CD8-positive, alpha-beta memory T cell (primary cell): ENCODE measurements at regions not wholly inside any gene's neighbourhood (a gene's known extent, or its start where the extent isn't known, plus 50 kb on each side); places are given as distances from the start of the nearest gene placed in this dataset.

Source experiments
- CTCF ChIA-PET: fragments of 350-600 bp; sonication (Branson Sonifier 250); formaldehyde crosslinking; loops from one replicate; lab custom pipeline; 2021; ENCODE audit warnings: antibody characterized with exemption; lab: Charles Lee
- POLR2A ChIA-PET: fragments of 350-600 bp; sonication (Branson Sonifier 250); formaldehyde crosslinking; loops from one replicate; lab custom pipeline; 2021; ENCODE audit warnings: antibody characterized with exemption; lab: Charles Lee
- DNase-seq, 5 donors: peaks; one replicate each; pipeline versions ENCODE4 v3.0.0 to v3.0.0-alpha.2; 2020 to 2022; ENCODE audit warnings: mixed read lengths in 1 of 5
- H3K27ac ChIP-seq: one replicate; pipeline ENCODE4 v1.7.0; 2013; ENCODE audit warnings: low read depth, mild to moderate bottlenecking, low read length, moderate library complexity
- H3K27me3 ChIP-seq: 2 replicates; pipeline ENCODE4 v1.7.0; 2013; ENCODE audit warnings: low read length, mild to moderate bottlenecking; ENCODE audit not compliant: insufficient read depth, poor library complexity, severe bottlenecking
- H3K36me3 ChIP-seq: 2 replicates; pipeline ENCODE4 v1.7.0; 2013; ENCODE audit warnings: mild to moderate bottlenecking, low read length, moderate library complexity; ENCODE audit not compliant: insufficient read depth
- H3K4me1 ChIP-seq: 2 replicates; pipeline ENCODE4 v1.7.0; 2013; ENCODE audit warnings: mild to moderate bottlenecking, low read length, moderate library complexity; ENCODE audit not compliant: insufficient read depth
- H3K4me3 ChIP-seq: 2 replicates; pipeline ENCODE4 v1.7.0; 2013; ENCODE audit warnings: mild to moderate bottlenecking, low read length
- H3K9me3 ChIP-seq: 2 replicates; pipeline ENCODE4 v1.7.0; 2013; ENCODE audit warnings: mild to moderate bottlenecking, low read length
- H3K27ac Mint-ChIP-seq, 8 donors: one replicate each; pipeline ENCODE4 v1.8.0; 2020 to 2021; ENCODE audit warnings: mixed read lengths in 8 of 8, mild to moderate bottlenecking in 6 of 8, inconsistent platforms in 3 of 8, moderate library complexity in 3 of 8
- H3K27me3 Mint-ChIP-seq, 2 donors: one replicate each; pipeline ENCODE4 v1.8.0; 2020 to 2021; ENCODE audit warnings: mixed read lengths in 2 of 2, mild to moderate bottlenecking in 1 of 2, moderate library complexity in 1 of 2
- H3K36me3 Mint-ChIP-seq, 3 donors: one replicate each; pipeline ENCODE4 v1.8.0; 2020 to 2021; ENCODE audit warnings: mixed read lengths in 3 of 3, inconsistent platforms in 1 of 3, mild to moderate bottlenecking in 1 of 3
- H3K4me1 Mint-ChIP-seq, 3 donors: one replicate each; pipeline ENCODE4 v1.8.0; 2020 to 2021; ENCODE audit warnings: mixed read lengths in 3 of 3, inconsistent platforms in 1 of 3, mild to moderate bottlenecking in 1 of 3
- H3K4me3 Mint-ChIP-seq, 7 donors: one replicate each; pipeline ENCODE4 v1.8.0; 2020 to 2021; ENCODE audit warnings: mixed read lengths in 7 of 7, mild to moderate bottlenecking in 6 of 7, moderate library complexity in 4 of 7, inconsistent platforms in 2 of 7
- H3K9me3 Mint-ChIP-seq, 5 donors: one replicate each; pipeline ENCODE4 v1.8.0; 2020 to 2022; ENCODE audit warnings: mixed read lengths in 5 of 5, mild to moderate bottlenecking in 3 of 5, moderate library complexity in 2 of 5, inconsistent platforms in 1 of 5

GRCh38 chrX:39675619-39676018 lies 422.1 kb downstream of the BCOR start:
- POLR2A ChIA-PET, result no interaction called here
- Mint-ChIP-seq H3K4me3 (no peak overlapping the region), H3K27me3 (peaks cover 5% of the 10 kb centered on the region in 2 donors), H3K36me3 (no peaks in the 10 kb centered on the region), H3K9me3 (no peaks in the 10 kb centered on the region), H3K4me1 (no peaks in the 10 kb centered on the region), H3K27ac (no peak overlapping the region)
- no peaks in the 10 kb centered on the region for H3K4me1 ChIP-seq
- H3K4me3 ChIP-seq, result no peak overlapping the region
- H3K9me3 ChIP-seq, result no peaks in the 10 kb centered on the region
- H3K27me3 ChIP-seq, result no peaks in the 10 kb centered on the region
- no peak overlapping the region for H3K27ac ChIP-seq
- DNase-seq, result no peak
- CTCF ChIA-PET, result no interaction called here
- H3K36me3 ChIP-seq, result no peaks in the 10 kb centered on the region

DNA sequence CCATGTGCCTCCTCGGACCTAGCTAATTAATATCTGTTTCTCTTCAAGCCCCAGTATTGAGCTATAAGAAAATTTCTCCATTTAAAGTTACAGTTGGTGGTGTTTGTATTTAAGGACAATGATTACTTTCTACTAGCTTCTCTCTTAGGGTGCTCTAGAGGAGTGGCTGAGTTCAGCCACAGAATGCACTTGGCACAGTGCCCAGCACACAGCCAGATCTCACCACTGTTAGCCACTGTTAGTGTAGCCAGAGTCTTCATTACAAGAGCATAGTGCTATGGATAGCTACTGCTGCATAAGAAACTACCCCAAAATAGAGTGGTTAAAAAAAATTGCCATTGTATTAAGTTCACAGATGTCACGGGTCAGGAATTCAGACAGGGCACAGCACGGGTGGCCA lies 421.3 kb downstream of the BCOR start:
- no peaks in the 10 kb centered on the region for H3K36me3 Mint-ChIP-seq
- H3K27ac ChIP-seq, result no peak overlapping the region
- no peak overlapping the region for H3K4me3 Mint-ChIP-seq
- no peaks in the 10 kb centered on the region for H3K9me3 Mint-ChIP-seq
- ChIA-PET CTCF (no interaction called here), POLR2A (no interaction called here)
- peaks cover 5 to 10% of the 10 kb centered on the region in 2 donors for H3K27me3 Mint-ChIP-seq
- H3K36me3 ChIP-seq, result no peaks in the 10 kb centered on the region
- H3K4me3 ChIP-seq, result no peak overlapping the region
- no peaks in the 10 kb centered on the region for H3K27me3 ChIP-seq
- DNase-seq, result no peak
- H3K4me1 ChIP-seq, result no peaks in the 10 kb centered on the region
- no peaks in the 10 kb centered on the region for H3K9me3 ChIP-seq
- no peaks in the 10 kb centered on the region for H3K4me1 Mint-ChIP-seq
- no peak overlapping the region for H3K27ac Mint-ChIP-seq

GRCh38 chrX:39677585-39677977 lies 420.2 kb downstream of the BCOR start:
- H3K9me3 Mint-ChIP-seq, result no peaks in the 10 kb centered on the region
- Histone ChIP-seq H3K36me3 (no peaks in the 10 kb centered on the region), H3K4me1 (no peaks in the 10 kb centered on the region), H3K27me3 (no peaks in the 10 kb centered on the region), H3K27ac (no peak overlapping the region), H3K4me3 (no peak overlapping the region), H3K9me3 (no peaks in the 10 kb centered on the region)
- no peaks in the 10 kb centered on the region for H3K36me3 Mint-ChIP-seq
- ChIA-PET CTCF (no interaction called here), POLR2A (no interaction called here)
- no peak overlapping the region for H3K4me3 Mint-ChIP-seq
- H3K27ac Mint-ChIP-seq, result no peak overlapping the region
- DNase-seq, result no peak
- no peaks in the 10 kb centered on the region for H3K4me1 Mint-ChIP-seq
- peaks cover 6 to 7% of the 10 kb centered on the region in 2 donors for H3K27me3 Mint-ChIP-seq

DNA sequence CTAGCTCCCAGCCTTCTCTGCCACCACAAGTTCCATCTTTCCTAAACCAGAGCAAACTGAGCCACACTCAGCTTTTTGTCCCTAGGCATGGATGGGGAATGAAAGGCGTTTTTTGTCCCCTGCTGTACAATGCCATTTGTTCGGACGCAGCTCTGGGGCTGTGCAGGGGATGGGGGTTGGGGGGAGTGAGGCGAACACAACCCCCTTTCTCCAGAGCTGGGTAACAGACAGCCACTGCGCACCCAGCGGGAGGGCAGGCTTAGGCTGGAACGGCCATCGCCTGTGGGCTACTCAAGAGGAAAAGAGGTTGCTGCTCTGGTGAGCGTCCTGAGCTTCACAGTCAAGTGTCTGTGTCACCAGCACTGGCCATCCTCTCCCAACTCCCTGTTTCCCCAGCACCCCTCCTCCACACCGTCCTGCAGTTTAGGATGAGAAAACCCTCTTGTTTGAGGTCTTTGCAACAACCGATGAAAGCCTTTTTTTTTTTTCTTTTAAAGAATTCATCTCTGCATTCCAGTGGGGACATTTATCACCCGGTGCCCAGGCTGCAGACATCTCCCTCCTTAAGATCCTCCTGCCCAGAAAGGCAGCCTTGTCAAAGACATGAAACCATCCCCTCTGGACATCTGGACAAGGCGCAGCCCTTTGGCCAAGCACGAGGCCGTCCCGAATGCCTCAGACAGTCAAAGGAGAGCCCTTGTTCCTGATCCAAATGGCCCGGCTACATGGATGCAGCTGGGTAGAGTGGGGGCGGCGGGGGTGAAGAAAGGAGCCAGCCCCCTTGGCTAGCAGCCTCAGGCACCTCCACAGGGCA lies 419.6 kb downstream of the BCOR start:
- no peaks in the 10 kb centered on the region for H3K4me1 Mint-ChIP-seq
- CTCF ChIA-PET, result no interaction called here
- H3K27ac Mint-ChIP-seq, result no peak overlapping the region
- Histone ChIP-seq H3K36me3 (no peaks in the 10 kb centered on the region), H3K4me3 (no peak overlapping the region), H3K9me3 (no peaks in the 10 kb centered on the region), H3K4me1 (no peaks in the 10 kb centered on the region), H3K27ac (no peak overlapping the region), H3K27me3 (no peaks in the 10 kb centered on the region)
- H3K27me3 Mint-ChIP-seq, result peaks cover 6 to 8% of the 10 kb centered on the region in 2 donors
- H3K4me3 Mint-ChIP-seq, result no peak overlapping the region
- no peaks in the 10 kb centered on the region for H3K9me3 Mint-ChIP-seq
- DNase-seq, result no peak
- POLR2A ChIA-PET, result interaction anchor here (0.6 kb wide), 1 partner anchor 195 kb away, joined by 3 read pairs; no protein-coding TSS in a partner anchor
- no peaks in the 10 kb centered on the region for H3K36me3 Mint-ChIP-seq

DNA sequence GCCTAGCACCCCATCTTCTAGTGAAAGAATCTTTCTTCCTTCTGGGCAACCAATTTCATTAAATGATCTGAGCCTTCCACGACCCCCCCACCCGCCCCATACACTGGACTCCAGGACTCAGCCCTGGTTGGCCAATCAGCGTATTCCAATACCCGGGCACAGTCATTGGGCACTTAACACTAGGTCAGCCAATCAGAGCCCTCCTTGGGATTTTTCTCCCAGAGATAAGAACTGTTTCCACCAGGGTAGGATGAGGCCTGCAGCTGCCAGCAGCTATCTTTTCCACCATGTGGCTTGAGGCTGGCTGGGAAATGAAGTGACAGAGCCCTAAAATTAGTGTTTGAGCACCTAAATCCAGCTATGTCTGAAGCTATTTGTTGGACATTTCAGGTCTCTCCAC lies 418.8 kb downstream of the BCOR start:
- H3K27me3 ChIP-seq, result no peaks in the 10 kb centered on the region
- Mint-ChIP-seq H3K4me3 (no peak overlapping the region), H3K4me1 (no peaks in the 10 kb centered on the region), H3K27ac (no peak overlapping the region), H3K36me3 (no peaks in the 10 kb centered on the region), H3K27me3 (peaks cover 4 to 6% of the 10 kb centered on the region in 2 donors), H3K9me3 (no peaks in the 10 kb centered on the region)
- H3K4me3 ChIP-seq, result no peak overlapping the region
- H3K4me1 ChIP-seq, result no peaks in the 10 kb centered on the region
- H3K36me3 ChIP-seq, result no peaks in the 10 kb centered on the region
- no peaks in the 10 kb centered on the region for H3K9me3 ChIP-seq
- ChIA-PET CTCF (no interaction called here), POLR2A (interaction anchor here (0.6 kb wide), 1 partner anchor 194 kb away, joined by 3 read pairs; no protein-coding TSS in a partner anchor)
- no peak overlapping the region for H3K27ac ChIP-seq
- no peak for DNase-seq

GRCh38 chrX:39679497-39680157 lies 418.1 kb downstream of the BCOR start:
- H3K27ac Mint-ChIP-seq, result no peak overlapping the region
- DNase-seq, result no peak
- H3K4me3 Mint-ChIP-seq, result no peak overlapping the region
- no peak overlapping the region for H3K4me3 ChIP-seq
- peaks cover 7 to 9% of the 10 kb centered on the region in 2 donors for H3K27me3 Mint-ChIP-seq
- no peaks in the 10 kb centered on the region for H3K36me3 ChIP-seq
- no peaks in the 10 kb centered on the region for H3K36me3 Mint-ChIP-seq
- H3K27me3 ChIP-seq, result no peaks in the 10 kb centered on the region
- H3K9me3 ChIP-seq, result no peaks in the 10 kb centered on the region
- H3K4me1 ChIP-seq, result no peaks in the 10 kb centered on the region
- no peaks in the 10 kb centered on the region for H3K4me1 Mint-ChIP-seq
- CTCF ChIA-PET, result no interaction called here
- H3K27ac ChIP-seq, result no peak overlapping the region
- POLR2A ChIA-PET, result no interaction called here
- H3K9me3 Mint-ChIP-seq, result no peaks in the 10 kb centered on the region

- Histone ChIP-seq H3K36me3 (no peaks in the 10 kb centered on the region), H3K4me1 (no peaks in the 10 kb centered on the region), H3K27me3 (no peaks in the 10 kb centered on the region), H3K4me3 (no peak overlapping the region), H3K9me3 (no peaks in the 10 kb centered on the region), H3K27ac (no peak overlapping the region)
- H3K27ac Mint-ChIP-seq, result peak overlapping the region in 1 of 8 donors; percentile 29
- POLR2A ChIA-PET, result no interaction called here
- H3K9me3 Mint-ChIP-seq, result no peaks in the 10 kb centered on the region
- no peaks in the 10 kb centered on the region for H3K4me1 Mint-ChIP-seq
- no peak for DNase-seq
- no peaks in the 10 kb centered on the region for H3K36me3 Mint-ChIP-seq
- H3K27me3 Mint-ChIP-seq, result peaks cover 11 to 17% of the 10 kb centered on the region in 2 donors
- CTCF ChIA-PET, result no interaction called here
- H3K4me3 Mint-ChIP-seq, result no peak overlapping the region
Measured at GRCh38 chrX:39681885-39682284, 415.9 kb downstream of the BCOR start.

GRCh38 chrX:39682778-39683177 lies 415.0 kb downstream of the BCOR start:
- Histone ChIP-seq H3K27ac (no peak overlapping the region), H3K36me3 (no peaks in the 10 kb centered on the region), H3K4me1 (no peaks in the 10 kb centered on the region), H3K9me3 (no peaks in the 10 kb centered on the region), H3K27me3 (no peaks in the 10 kb centered on the region), H3K4me3 (no peak overlapping the region)
- Mint-ChIP-seq H3K4me1 (no peaks in the 10 kb centered on the region), H3K9me3 (no peaks in the 10 kb centered on the region), H3K36me3 (no peaks in the 10 kb centered on the region), H3K27me3 (peaks cover 13 to 17% of the 10 kb centered on the region in 2 donors), H3K27ac (no peak overlapping the region), H3K4me3 (no peak overlapping the region)
- CTCF ChIA-PET, result no interaction called here
- no peak for DNase-seq
- POLR2A ChIA-PET, result no interaction called here
